K562 (cell line): ENCODE measurements at regions not wholly inside any gene's neighbourhood (a gene's known extent, or its start where the extent isn't known, plus 50 kb on each side); places are given as distances from the start of the nearest gene placed in this dataset.

Source experiments
- ATAC-seq: fragments of 200-7000 bp; cut with Tn5 transposase; 3 replicates; pipeline ENCODE4 v1.9.1; 2020; ENCODE audit warnings: moderate library complexity
- BruUV-seq: library from RNA; stranded (reverse); fragments of 400-500 nt; replicated peaks from 2 replicates; lab custom pipeline; 2021; lab: Mats Ljungman, UMichigan
- CTCF ChIA-PET: fragments of 300-600 bp; formaldehyde crosslinking; extraction: SDS; loops from one replicate; lab custom pipeline; 2021; ENCODE audit warnings: low intra/inter-chr PET ratio; lab: Yijun Ruan, JAX
- POLR2A ChIA-PET: fragments of 300-600, 350-650 bp; sonication (Branson Sonifier 250); formaldehyde crosslinking; extraction: SDS; loops from one replicate; lab custom pipeline; 2021; ENCODE audit warnings: antibody characterized with exemption, inconsistent platforms; lab: Yijun Ruan, JAX
- DNase-seq, 4 experiments: peaks; one replicate each; pipeline versions ENCODE4 v3.0.0 to v3.0.0-alpha.2; 2011 to 2018; ENCODE audit warnings: low spot score in 3 of 4, mixed read lengths in 3 of 4; ENCODE audit errors: extremely low read depth in 1 of 4
- FAIRE-seq: peaks from 2 replicates; lab custom pipeline; 2011; peaks lifted over from hg19 to GRCh38; lab: Jason Lieb, UNC
- H2AFZ ChIP-seq: 2 replicates; pipeline ENCODE4 v1.6.0; 2011; ENCODE audit warnings: low read depth, low read length, control low read depth, inconsistent platforms
- H3K27ac ChIP-seq: fragments of 200-600 bp; 3 replicates; pipeline ENCODE4 v1.8.0; 2011; ENCODE audit warnings: low read depth, mild to moderate bottlenecking, control low read depth, inconsistent platforms, low read length, moderate library complexity, mixed read lengths; ENCODE audit errors: extremely low read depth
- H3K27me3 ChIP-seq, 2 experiments: fragments of 300-600 bp in 1 of 2; 2 replicates in 1 of 2; 3 replicates in 1 of 2; pipeline versions ENCODE4 v1.6.0 to v1.8.0; 2011; ENCODE audit warnings: inconsistent platforms in 2 of 2, low read length in 2 of 2, mild to moderate bottlenecking in 1 of 2, mixed read lengths in 1 of 2, moderate library complexity in 1 of 2; ENCODE audit not compliant: control insufficient read depth in 2 of 2, insufficient read depth in 2 of 2
- H3K36me3 ChIP-seq: fragments of 300-600 bp; 3 replicates; pipeline ENCODE4 v1.8.0; 2011; ENCODE audit warnings: mild to moderate bottlenecking, low read length, inconsistent platforms; ENCODE audit not compliant: control insufficient read depth, insufficient read depth
- H3K4me1 ChIP-seq, 2 experiments: fragments of 200-600 bp in 1 of 2; replicated peaks in 1 of 2; 2 replicates in 1 of 2; 3 replicates in 1 of 2; pipeline versions ENCODE4 v1.5.1 to v1.8.0; 2011; ENCODE audit warnings: inconsistent platforms in 2 of 2, low read length in 2 of 2, mild to moderate bottlenecking in 1 of 2, mixed read lengths in 1 of 2, moderate library complexity in 1 of 2; ENCODE audit not compliant: control insufficient read depth in 2 of 2, insufficient read depth in 2 of 2
- H3K4me2 ChIP-seq: 2 replicates; pipeline ENCODE4 v1.6.1; 2011; ENCODE audit warnings: low read length, control low read depth, inconsistent platforms, mixed read lengths; ENCODE audit not compliant: insufficient read depth
- H3K4me3 ChIP-seq: fragments of 200-600 bp; sonication (generic), shearing (Covaris generic); 2 replicates; pipeline ENCODE4 v1.5.1; 2016; ENCODE audit warnings: control low read depth, inconsistent platforms
- H3K79me2 ChIP-seq: fragments of 200-600 bp; 3 replicates; pipeline ENCODE4 v1.8.0; 2011; ENCODE audit warnings: low read length, inconsistent platforms; ENCODE audit not compliant: control insufficient read depth, insufficient read depth
- H3K9ac ChIP-seq, 2 experiments: 2 replicates each; pipeline versions ENCODE4 v1.6.0 to v1.6.1; 2011; ENCODE audit warnings: low read depth in 2 of 2, low read length in 2 of 2, control low read depth in 1 of 2, inconsistent platforms in 1 of 2, mild to moderate bottlenecking in 1 of 2, mixed read lengths in 1 of 2; ENCODE audit not compliant: insufficient read depth in 1 of 2
- H3K9me1 ChIP-seq: one replicate; pipeline ENCODE4 v1.6.0; 2011; ENCODE audit warnings: inconsistent platforms, mild to moderate bottlenecking, low read length, moderate library complexity; ENCODE audit not compliant: control insufficient read depth, insufficient read depth
- H3K9me3 ChIP-seq: replicated peaks from 2 replicates; pipeline ENCODE4 v1.5.1; 2011; ENCODE audit warnings: low read depth, low read length, inconsistent platforms; ENCODE audit not compliant: control insufficient read depth, insufficient read depth
- H4K20me1 ChIP-seq: replicated peaks from 2 replicates; pipeline ENCODE4 v1.6.1; 2011; ENCODE audit warnings: low read length, inconsistent platforms, mixed read lengths; ENCODE audit not compliant: control insufficient read depth, insufficient read depth
- CAMTA2 ChIP-seq: fragments of 250-450 bp; sonication (Bioruptor Pico); conservative IDR thresholded peaks from 2 replicates; pipeline ENCODE4 v1.5.1; 2022
- CC2D1A ChIP-seq: fragments of 450-650 bp; IDR thresholded peaks from 2 replicates; pipeline ENCODE4 v1.6.1; 2017; ENCODE audit warnings: mild to moderate bottlenecking
- EP300 ChIP-seq: IDR thresholded peaks from 2 replicates; pipeline ENCODE4 v1.6.1; 2012; ENCODE audit warnings: low read length, improper control_type of control experiment
- FOXJ3 ChIP-seq: sonication (generic); formaldehyde crosslinking; IDR thresholded peaks from 2 replicates; pipeline ENCODE4 v1.4.0; 2020; ENCODE audit warnings: mild to moderate bottlenecking, missing genetic modification reagents
- HEY1 ChIP-seq: fragments of 250-450 bp; sonication (Bioruptor Pico); IDR thresholded peaks from 2 replicates; pipeline ENCODE4 v1.5.0; 2020; ENCODE audit warnings: mild to moderate bottlenecking, moderate library complexity, borderline replicate concordance
- LARP7 ChIP-seq: fragments of 450-650 bp; IDR thresholded peaks from 2 replicates; pipeline ENCODE4 v1.6.1; 2016
- MTA3 ChIP-seq: fragments of 450-650 bp; formaldehyde crosslinking; IDR thresholded peaks from 2 replicates; pipeline ENCODE4 v1.6.1; 2017; ENCODE audit warnings: mild to moderate bottlenecking, borderline replicate concordance
- NCOA1 ChIP-seq: fragments of 450-650 bp; IDR thresholded peaks from 2 replicates; pipeline ENCODE4 v1.6.1; 2016; ENCODE audit warnings: low read depth
- RFX1 ChIP-seq: fragments of 450-650 bp; IDR thresholded peaks from 2 replicates; pipeline ENCODE4 v1.6.1; 2016; ENCODE audit warnings: mild to moderate bottlenecking, moderate library complexity
- TCF7L2 ChIP-seq: fragments of 150-350 bp; IDR thresholded peaks from 2 replicates; pipeline ENCODE4 v1.6.1; 2016; ENCODE audit warnings: low read depth, mild to moderate bottlenecking, low read length, moderate library complexity
- ZFX ChIP-seq: sonication (generic); formaldehyde crosslinking; IDR thresholded peaks from 2 replicates; pipeline ENCODE4 v1.8.0; 2022; ENCODE audit warnings: mild to moderate bottlenecking, missing genetic modification reagents, moderate library complexity
- ZNF561 ChIP-seq: fragments of 450-650 bp; formaldehyde crosslinking; conservative IDR thresholded peaks from 2 replicates; pipeline ENCODE4 v1.4.0; 2020; ENCODE audit warnings: mild to moderate bottlenecking, moderate library complexity
- ZNF57 ChIP-seq: fragments of 450-650 bp; formaldehyde crosslinking; IDR thresholded peaks from 2 replicates; pipeline ENCODE4 v1.4.0; 2020; ENCODE audit warnings: mild to moderate bottlenecking, moderate library complexity
- ZNF764 ChIP-seq: fragments of 250-450 bp; sonication (Bioruptor Pico); IDR thresholded peaks from 2 replicates; pipeline ENCODE4 v1.4.0; 2020; ENCODE audit warnings: low read depth, mild to moderate bottlenecking, moderate library complexity
- WGBS: fragments of 100-300 bp; shearing (Covaris generic); methylation state at CpG from one replicate; pipeline ENCODE4 v1.1.6; 2016; ENCODE audit warnings: low coverage, mixed read lengths; ENCODE audit not compliant: insufficient coverage; ENCODE audit errors: missing lambda C conversion rate; 5-methylcytosine and 5-hydroxymethylcytosine counted together
- in situ Hi-C: fragments of 300-500 bp; cut with MboI; formaldehyde crosslinking; loops from 4 replicates; pipeline ENCODE4 v1.15.0; 2018; ENCODE audit warnings: inconsistent platforms, mixed read lengths
- intact Hi-C: fragments of 100-400 bp; cut with micrococcal nuclease; formaldehyde crosslinking; loops from 2 replicates; pipeline ENCODE4 v1.14.2; 2022
- TF ChIP-seq, protein P1 (sequence below): sonication (generic); formaldehyde crosslinking; IDR thresholded peaks from 2 replicates; pipeline ENCODE4 v1.8.0; 2022; ENCODE audit warnings: missing genetic modification reagents, mild to moderate bottlenecking, moderate library complexity, borderline replicate concordance
- TF ChIP-seq, protein P2 (sequence below), 2 experiments: IDR thresholded peaks; 2 replicates each; pipeline ENCODE4 v1.6.1; 2011; ENCODE audit warnings: borderline replicate concordance in 1 of 2, control low read depth in 1 of 2, low read depth in 1 of 2, low read length in 1 of 2, mild to moderate bottlenecking in 1 of 2, mixed read lengths in 1 of 2, moderate library complexity in 1 of 2; ENCODE audit not compliant: insufficient read depth in 1 of 2, insufficient read length in 1 of 2, poor library complexity in 1 of 2, severe bottlenecking in 1 of 2; ENCODE audit errors: extremely low read depth in 1 of 2

DNA sequence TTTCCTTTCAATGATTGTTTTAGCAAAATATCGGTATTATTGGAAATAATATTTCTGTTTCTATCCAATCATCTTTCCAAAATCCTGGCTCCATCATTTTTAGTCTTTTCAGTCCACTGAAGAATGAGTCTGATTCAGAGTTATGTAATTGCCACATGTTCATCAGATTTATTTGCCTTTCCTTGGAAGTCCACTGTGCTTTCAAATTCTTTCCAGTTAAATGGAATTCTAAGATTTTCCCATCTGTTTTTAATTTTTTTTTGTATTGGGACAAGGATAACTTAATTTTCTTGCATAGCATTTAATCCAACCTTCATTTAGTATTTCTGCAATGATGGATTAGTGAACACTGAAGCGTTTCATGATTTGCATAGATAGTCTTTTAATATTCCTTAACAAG lies 521.5 kb upstream of the NRXN1 start:
- no peak for TF ChIP-seq TCF7L2
- TF ChIP-seq CAMTA2 (CRISPR knock-in tag) = no peak
- TF ChIP-seq, protein P1, sequence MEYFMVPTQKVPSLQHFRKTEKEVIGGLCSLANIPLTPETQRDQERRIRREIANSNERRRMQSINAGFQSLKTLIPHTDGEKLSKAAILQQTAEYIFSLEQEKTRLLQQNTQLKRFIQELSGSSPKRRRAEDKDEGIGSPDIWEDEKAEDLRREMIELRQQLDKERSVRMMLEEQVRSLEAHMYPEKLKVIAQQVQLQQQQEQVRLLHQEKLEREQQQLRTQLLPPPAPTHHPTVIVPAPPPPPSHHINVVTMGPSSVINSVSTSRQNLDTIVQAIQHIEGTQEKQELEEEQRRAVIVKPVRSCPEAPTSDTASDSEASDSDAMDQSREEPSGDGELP (CRISPR knock-in tag) = no peak
- no peak for TF ChIP-seq ZNF57 (CRISPR knock-in tag)
- no peak for TF ChIP-seq CC2D1A
- no peak for TF ChIP-seq MTA3
- TF ChIP-seq RFX1 = no peak
- FAIRE-seq = no peak
- no peak for ATAC-seq
- H3K79me2 ChIP-seq = no peaks in the 10 kb centered on the region
- no peaks in the 10 kb centered on the region for H4K20me1 ChIP-seq
- H3K27ac ChIP-seq = no peak overlapping the region
- no peak overlapping the region for H3K9ac ChIP-seq
- ChIA-PET POLR2A (no interaction called here), CTCF (no interaction called here)
- H2AFZ ChIP-seq = no peak overlapping the region
- no peaks in the 10 kb centered on the region for H3K36me3 ChIP-seq
- no peak overlapping the region for H3K4me3 ChIP-seq
- H3K27me3 ChIP-seq = no peaks in the 10 kb centered on the region
- H3K9me3 ChIP-seq = no peaks in the 10 kb centered on the region
- H3K4me2 ChIP-seq = no peak overlapping the region
- H3K9me1 ChIP-seq = no peaks in the 10 kb centered on the region
- intact Hi-C loops = no loop called here
- no peaks in the 10 kb centered on the region for H3K4me1 ChIP-seq
- in situ Hi-C loops = no loop called here
- 0% methylated on average over 2 of the region's 2 CpGs for WGBS
- no TSS peak for BruUV-seq
- no peak for DNase-seq

DNA sequence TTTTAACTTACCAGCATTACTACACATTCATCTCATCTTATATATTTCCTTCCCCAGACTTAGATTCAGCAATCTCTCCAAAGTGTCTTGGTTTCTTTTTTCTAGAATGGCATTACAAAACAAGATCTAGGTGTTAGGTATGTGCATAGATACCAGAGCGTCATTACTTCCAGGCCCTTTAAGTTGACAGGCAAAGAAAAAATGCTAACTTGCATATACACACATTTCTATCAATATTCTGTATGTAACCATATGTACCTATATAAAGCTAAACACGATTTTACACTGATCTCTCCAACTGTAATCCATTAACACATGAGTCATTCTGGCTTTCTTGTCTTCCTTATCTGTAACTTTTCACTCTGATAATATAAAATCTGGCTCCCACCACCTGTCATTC lies 503.8 kb upstream of the NRXN1 start:
- no peak for ATAC-seq
- POLR2A ChIA-PET = no interaction called here
- no TSS peak for BruUV-seq

More for the DNA sequence above, 503.8 kb upstream of the NRXN1 start:
- H3K4me2 ChIP-seq = no peak overlapping the region
- 0% methylated on average over 2 of the region's 2 CpGs for WGBS
- H3K9ac ChIP-seq = no peak overlapping the region
- in situ Hi-C loops = no loop called here
- DNase-seq (no peak), FAIRE-seq (no peak)
- no peaks in the 10 kb centered on the region for H4K20me1 ChIP-seq
- H3K79me2 ChIP-seq = no peaks in the 10 kb centered on the region
- H3K9me3 ChIP-seq = no peaks in the 10 kb centered on the region; the same call in 1 of the 2 replicates
- intact Hi-C loops = no loop called here
- H3K4me1 ChIP-seq = no peaks in the 10 kb centered on the region
- H2AFZ ChIP-seq = no peak overlapping the region
- H3K27me3 ChIP-seq = no peaks in the 10 kb centered on the region
- H3K9me1 ChIP-seq = no peaks in the 10 kb centered on the region
- TF ChIP-seq ZNF561 = no peak
- no peak for TF ChIP-seq NCOA1
- TF ChIP-seq ZFX (CRISPR knock-in tag) = no peak
- no peak for TF ChIP-seq EP300
- no peak for TF ChIP-seq ZNF764 (CRISPR knock-in tag)
- TF ChIP-seq LARP7 = no peak
- TF ChIP-seq FOXJ3 (CRISPR knock-in tag) = no peak
- TF ChIP-seq HEY1 = no peak
- TF ChIP-seq, protein P2, sequence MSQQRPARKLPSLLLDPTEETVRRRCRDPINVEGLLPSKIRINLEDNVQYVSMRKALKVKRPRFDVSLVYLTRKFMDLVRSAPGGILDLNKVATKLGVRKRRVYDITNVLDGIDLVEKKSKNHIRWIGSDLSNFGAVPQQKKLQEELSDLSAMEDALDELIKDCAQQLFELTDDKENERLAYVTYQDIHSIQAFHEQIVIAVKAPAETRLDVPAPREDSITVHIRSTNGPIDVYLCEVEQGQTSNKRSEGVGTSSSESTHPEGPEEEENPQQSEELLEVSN (IDR thresholded peaks at IDR 0.05; ENCODE audit: borderline replicate concordance in 1 of 2, extremely low read depth in 1 of 2, insufficient read depth in 1 of 2, insufficient read length in 1 of 2, low read depth in 1 of 2, low read length in 1 of 2, poor library complexity in 1 of 2, severe bottlenecking in 1 of 2) = no peak
- H3K4me3 ChIP-seq = no peak overlapping the region
- H3K36me3 ChIP-seq = no peaks in the 10 kb centered on the region
- CTCF ChIA-PET = no interaction called here
- no peak overlapping the region for H3K27ac ChIP-seq
